GM06990 (cell line): ENCODE measurements at regions not wholly inside any gene's neighbourhood (a gene's known extent, or its start where the extent isn't known, plus 50 kb on each side); places are given as distances from the start of the nearest gene placed in this dataset.

Source experiments
- DNase-seq: peaks from one replicate; pipeline ENCODE4 v3.0.0-alpha.2; 2011; ENCODE audit not compliant: insufficient read length; ENCODE audit errors: extremely low read depth
- H3K27me3 ChIP-seq: replicated peaks from 2 replicates; pipeline ENCODE4 v1.6.0; 2011; ENCODE audit warnings: low read length; ENCODE audit not compliant: control insufficient read depth, insufficient read depth
- H3K36me3 ChIP-seq: 2 replicates; pipeline ENCODE4 v1.5.1; 2011; ENCODE audit warnings: low read length; ENCODE audit not compliant: control insufficient read depth, insufficient read depth
- H3K4me3 ChIP-seq: replicated peaks from 2 replicates; pipeline ENCODE4 v1.5.1; 2011; ENCODE audit warnings: low read depth, mild to moderate bottlenecking, control low read depth, low read length
- TF ChIP-seq, protein P1 (sequence below): IDR thresholded peaks from 2 replicates; pipeline ENCODE4 v1.5.1; 2011; ENCODE audit warnings: low read length, control low read depth, mild to moderate bottlenecking, inconsistent platforms; ENCODE audit not compliant: insufficient read depth, poor library complexity, severe bottlenecking

DNA sequence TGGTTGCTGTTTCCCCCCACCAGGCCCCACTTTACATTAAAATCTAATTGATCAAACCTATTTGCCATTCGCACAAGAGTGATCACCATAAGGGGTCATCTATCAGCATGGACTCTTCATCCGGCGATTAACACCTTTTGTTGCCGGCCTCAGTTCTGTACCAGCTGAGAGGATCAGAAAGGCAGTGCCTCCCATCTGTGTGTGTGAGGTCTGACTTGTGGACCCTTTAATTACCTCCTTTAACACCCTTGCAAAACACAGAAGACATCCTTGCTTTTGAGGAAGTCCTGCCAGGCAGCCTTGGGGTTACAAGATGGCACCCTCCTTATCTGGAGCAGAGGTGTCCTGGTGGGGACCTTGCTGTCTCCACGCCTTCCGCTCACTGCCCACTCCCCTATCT is 77.2 kb upstream of the IRX3 start:
- no peak for DNase-seq
- Histone ChIP-seq H3K27me3 (no peaks in the 10 kb centered on the region), H3K36me3 (no peaks in the 10 kb centered on the region), H3K4me3 (no peak overlapping the region)
- TF ChIP-seq, protein P1, sequence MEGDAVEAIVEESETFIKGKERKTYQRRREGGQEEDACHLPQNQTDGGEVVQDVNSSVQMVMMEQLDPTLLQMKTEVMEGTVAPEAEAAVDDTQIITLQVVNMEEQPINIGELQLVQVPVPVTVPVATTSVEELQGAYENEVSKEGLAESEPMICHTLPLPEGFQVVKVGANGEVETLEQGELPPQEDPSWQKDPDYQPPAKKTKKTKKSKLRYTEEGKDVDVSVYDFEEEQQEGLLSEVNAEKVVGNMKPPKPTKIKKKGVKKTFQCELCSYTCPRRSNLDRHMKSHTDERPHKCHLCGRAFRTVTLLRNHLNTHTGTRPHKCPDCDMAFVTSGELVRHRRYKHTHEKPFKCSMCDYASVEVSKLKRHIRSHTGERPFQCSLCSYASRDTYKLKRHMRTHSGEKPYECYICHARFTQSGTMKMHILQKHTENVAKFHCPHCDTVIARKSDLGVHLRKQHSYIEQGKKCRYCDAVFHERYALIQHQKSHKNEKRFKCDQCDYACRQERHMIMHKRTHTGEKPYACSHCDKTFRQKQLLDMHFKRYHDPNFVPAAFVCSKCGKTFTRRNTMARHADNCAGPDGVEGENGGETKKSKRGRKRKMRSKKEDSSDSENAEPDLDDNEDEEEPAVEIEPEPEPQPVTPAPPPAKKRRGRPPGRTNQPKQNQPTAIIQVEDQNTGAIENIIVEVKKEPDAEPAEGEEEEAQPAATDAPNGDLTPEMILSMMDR: no peak

DNA sequence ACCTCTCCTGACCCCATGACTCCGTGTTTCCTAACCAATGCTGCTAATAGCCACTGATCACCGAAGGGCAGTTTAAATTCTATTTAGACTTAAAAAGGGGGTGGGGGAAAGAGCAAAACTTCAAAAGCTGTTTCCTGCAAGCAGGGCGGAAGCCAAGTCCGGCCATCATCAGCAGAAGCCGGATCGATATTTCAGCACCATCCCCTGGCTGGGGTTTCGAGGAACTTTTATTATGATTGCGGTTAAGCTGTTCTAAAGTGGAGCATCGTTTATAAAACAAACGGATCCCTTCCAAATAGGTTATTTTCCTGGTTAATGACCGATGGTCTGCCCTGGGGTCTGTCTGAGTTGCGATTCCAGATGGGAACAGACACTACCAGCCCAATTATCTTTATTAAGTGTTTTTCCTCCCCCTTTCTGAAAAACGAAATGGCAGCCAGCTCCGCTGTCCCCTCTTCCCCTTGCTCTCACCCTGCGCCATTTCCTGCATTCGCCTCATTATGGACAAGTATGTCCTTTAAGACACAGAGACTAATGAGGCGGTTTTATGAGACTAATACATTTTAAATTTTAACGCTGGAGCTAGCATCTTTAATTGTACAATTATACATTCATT is 76.1 kb upstream of the IRX3 start:
- H3K36me3 ChIP-seq: no peaks in the 10 kb centered on the region
- TF ChIP-seq, protein P1: no peak
- no peak for DNase-seq
- no peaks in the 10 kb centered on the region for H3K27me3 ChIP-seq
- no peak overlapping the region for H3K4me3 ChIP-seq

DNA sequence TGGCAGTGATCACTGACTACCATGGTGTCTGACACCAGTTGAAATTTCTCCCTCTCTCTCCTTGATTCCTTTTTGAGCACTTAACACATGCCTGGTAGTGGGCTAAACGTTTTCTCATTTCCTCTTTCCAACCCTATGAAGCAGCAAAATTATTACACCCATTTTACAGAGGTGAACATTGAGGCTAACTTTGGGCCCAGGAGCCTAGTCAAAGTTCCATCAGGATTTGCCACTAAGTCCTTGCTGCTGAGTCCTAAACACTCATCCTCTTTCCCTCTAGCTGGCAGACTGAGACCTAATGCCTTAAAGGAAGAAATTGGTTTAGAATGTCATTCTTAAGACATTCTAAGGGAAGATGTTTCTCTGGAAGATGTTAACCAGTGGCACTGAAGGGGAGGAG is 74.7 kb upstream of the IRX3 start:
- TF ChIP-seq, protein P1: no peak
- no peaks in the 10 kb centered on the region for H3K27me3 ChIP-seq
- no peaks in the 10 kb centered on the region for H3K36me3 ChIP-seq
- H3K4me3 ChIP-seq: no peak overlapping the region
- DNase-seq: no peak

DNA sequence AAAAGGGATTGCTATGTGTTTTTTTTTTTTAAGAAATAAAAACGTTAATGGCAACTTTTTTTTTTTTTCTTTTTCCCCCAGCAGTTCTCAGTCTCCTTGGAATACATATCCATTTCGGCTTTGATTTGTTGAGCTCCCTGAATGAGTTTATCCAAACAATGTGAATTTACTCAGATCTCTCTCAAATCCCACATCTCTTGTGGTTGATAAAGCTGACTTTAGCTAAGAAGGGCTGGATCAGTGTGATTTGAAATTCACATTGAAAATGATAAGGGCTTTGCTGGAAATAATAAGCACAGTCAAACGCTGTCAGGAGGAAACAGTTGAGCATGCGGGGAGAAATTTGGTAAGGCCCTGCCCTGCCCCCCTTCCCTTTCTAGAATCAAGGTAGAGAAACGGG is 74.1 kb upstream of the IRX3 start:
- H3K4me3 ChIP-seq: no peak overlapping the region
- no peaks in the 10 kb centered on the region for H3K27me3 ChIP-seq
- TF ChIP-seq, protein P1: no peak
- DNase-seq: no peak
- no peaks in the 10 kb centered on the region for H3K36me3 ChIP-seq

DNA sequence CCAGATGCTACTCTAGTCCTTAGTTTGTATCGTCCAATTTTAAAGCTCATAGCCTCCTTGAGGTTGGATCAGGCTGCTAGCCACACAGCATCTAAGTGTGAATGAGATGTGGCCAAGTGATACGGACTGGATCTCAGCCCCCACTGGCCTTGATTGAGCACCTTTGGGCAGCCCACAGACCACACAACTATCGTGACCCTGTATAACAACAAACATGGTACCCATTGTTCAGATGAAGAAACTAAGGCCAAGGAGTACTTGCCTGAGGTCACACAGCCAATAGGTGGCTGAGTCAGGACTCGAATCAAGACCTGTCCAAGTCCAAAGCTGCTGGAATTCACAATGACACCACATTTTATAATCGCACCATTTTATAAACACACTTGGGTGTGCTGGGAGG is 73.0 kb upstream of the IRX3 start:
- no peak for DNase-seq
- Histone ChIP-seq H3K27me3 (no peaks in the 10 kb centered on the region), H3K4me3 (no peak overlapping the region), H3K36me3 (no peaks in the 10 kb centered on the region)
- TF ChIP-seq, protein P1: no peak

DNA sequence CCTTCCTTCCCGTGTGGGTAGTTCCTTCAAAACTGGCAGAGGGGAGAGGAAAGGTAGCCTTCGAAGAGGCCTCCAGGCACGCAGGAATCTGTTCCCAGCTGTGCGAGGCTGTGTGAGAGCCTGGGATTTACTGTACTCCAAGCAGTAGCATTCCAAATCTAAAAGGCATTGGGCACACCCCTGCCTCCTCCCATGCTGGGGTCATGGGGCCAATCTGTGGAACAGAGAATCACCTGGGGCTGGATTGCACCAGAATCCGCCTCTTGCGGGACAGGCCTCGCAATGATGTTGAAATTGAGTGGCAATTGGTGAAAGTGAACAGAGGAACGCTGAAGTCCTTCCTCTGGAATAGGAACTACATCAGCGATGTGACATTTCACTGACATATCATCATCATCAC is 72.5 kb upstream of the IRX3 start:
- TF ChIP-seq, protein P1: no peak

More for the DNA sequence above, 72.5 kb upstream of the IRX3 start:
- Histone ChIP-seq H3K36me3 (no peaks in the 10 kb centered on the region), H3K27me3 (no peaks in the 10 kb centered on the region), H3K4me3 (no peak overlapping the region)
- DNase-seq: no peak
